Psoas muscle (tissue), 7 donors: ENCODE measurements at regions not wholly inside any gene's neighbourhood (a gene's known extent, or its start where the extent isn't known, plus 50 kb on each side); places are given as distances from the start of the nearest gene placed in this dataset.

Experiments used
- ATAC-seq, 4 donors: fragments of 200-7000 bp; cut with Tn5 transposase; one replicate each; pipeline ENCODE4 v1.9.1; 2020; ENCODE audit warnings: moderate library complexity in 3 of 4, mild to moderate bottlenecking in 2 of 4
- DNase-seq, 2 donors: peaks; one replicate each; pipeline ENCODE4 v3.0.0-alpha.2; 2020
- H3K27ac ChIP-seq: fragments of 200-600 bp; one replicate; pipeline ENCODE4 v1.8.0; 2022
- H3K27me3 ChIP-seq, 3 donors: fragments of 200-600 bp in 1 of 3; one replicate each; pipeline versions ENCODE4 v1.6.1 to v1.8.0; 2013 to 2022; ENCODE audit warnings: low read length in 2 of 3, mild to moderate bottlenecking in 2 of 3, moderate library complexity in 1 of 3; ENCODE audit not compliant: insufficient read depth in 3 of 3
- H3K36me3 ChIP-seq, 2 donors: fragments of 200-600 bp in 1 of 2; one replicate each; pipeline versions ENCODE4 v1.6.1 to v1.8.0; 2013 to 2022; ENCODE audit warnings: low read depth in 1 of 2, mild to moderate bottlenecking in 1 of 2, moderate library complexity in 1 of 2; ENCODE audit not compliant: insufficient read depth in 1 of 2
- H3K4me1 ChIP-seq: fragments of 200-600 bp; one replicate; pipeline ENCODE4 v1.8.0; 2022
- H3K4me3 ChIP-seq: fragments of 200-600 bp; one replicate; pipeline ENCODE4 v1.8.0; 2022; ENCODE audit warnings: mild to moderate bottlenecking
- H3K9me3 ChIP-seq: fragments of 200-600 bp; one replicate; pipeline ENCODE4 v1.8.0; 2022
- WGBS, 3 donors: extraction: QIAGEN DNeasy Blood & Tissue Kit; methylation state at CpG; one replicate each; pipeline versions ENCODE4 v1.1.6 to v1.1.7; 2013; 5-methylcytosine and 5-hydroxymethylcytosine counted together
- intact Hi-C, 2 donors: fragments of 100-400 bp; cut with DNase I; formaldehyde crosslinking; loops; one replicate each; pipeline versions ENCODE4 v1.11.0 to v1.14.2; 2022
- TF ChIP-seq, protein P1 (sequence below): fragments of 200-600 bp; IDR thresholded peaks from one replicate; pipeline ENCODE4 v1.8.0; 2022; ENCODE audit warnings: antibody characterized with exemption
- donor health status: healthy with polysubstance abuse.
- donor health status: DM: no; HTN: no; CAD: no; lungs with moderate emphysema.
- donor health status: Bipolar disorder and iron deficiency.
- donor health status: healthy.
- donor health status: DM: yes; HTN: yes; CAD: no.
- donor health status: DM: no; HTN: no; CAD: no.
- donor health status: DM: yes; HTN: yes; CAD: no.

DNA sequence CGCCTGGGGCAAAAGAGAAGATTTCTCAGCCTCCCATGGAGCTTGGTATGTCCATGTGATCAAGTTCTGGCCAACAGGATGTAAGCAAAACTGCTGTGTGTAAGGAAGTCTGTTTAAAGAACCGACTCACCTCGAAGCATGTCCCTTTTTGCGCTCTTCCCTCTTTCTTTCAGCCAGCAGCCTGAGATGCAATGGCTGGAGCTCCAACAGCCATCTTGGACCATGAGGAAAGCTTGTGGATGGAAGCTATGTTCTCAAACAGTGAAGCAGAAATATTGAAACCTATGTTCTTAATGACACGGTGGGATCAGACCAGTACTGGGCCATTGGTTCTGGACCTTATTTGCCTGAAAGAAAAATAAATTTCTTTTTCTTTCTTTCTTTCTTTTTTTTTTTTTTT lies 82.3 kb upstream of the SLC24A4 start:
- H3K4me1 ChIP-seq = no peaks in the 10 kb centered on the region
- no peaks in the 10 kb centered on the region for H3K36me3 ChIP-seq
- peaks cover 0 to 2% (median 0%) of the 10 kb centered on the region in 3 donors for H3K27me3 ChIP-seq
- no peak overlapping the region for H3K27ac ChIP-seq
- DNase-seq = no peak
- H3K4me3 ChIP-seq = no peak overlapping the region
- ATAC-seq = no peak
- intact Hi-C loops = no loop called here
- TF ChIP-seq, protein P1, sequence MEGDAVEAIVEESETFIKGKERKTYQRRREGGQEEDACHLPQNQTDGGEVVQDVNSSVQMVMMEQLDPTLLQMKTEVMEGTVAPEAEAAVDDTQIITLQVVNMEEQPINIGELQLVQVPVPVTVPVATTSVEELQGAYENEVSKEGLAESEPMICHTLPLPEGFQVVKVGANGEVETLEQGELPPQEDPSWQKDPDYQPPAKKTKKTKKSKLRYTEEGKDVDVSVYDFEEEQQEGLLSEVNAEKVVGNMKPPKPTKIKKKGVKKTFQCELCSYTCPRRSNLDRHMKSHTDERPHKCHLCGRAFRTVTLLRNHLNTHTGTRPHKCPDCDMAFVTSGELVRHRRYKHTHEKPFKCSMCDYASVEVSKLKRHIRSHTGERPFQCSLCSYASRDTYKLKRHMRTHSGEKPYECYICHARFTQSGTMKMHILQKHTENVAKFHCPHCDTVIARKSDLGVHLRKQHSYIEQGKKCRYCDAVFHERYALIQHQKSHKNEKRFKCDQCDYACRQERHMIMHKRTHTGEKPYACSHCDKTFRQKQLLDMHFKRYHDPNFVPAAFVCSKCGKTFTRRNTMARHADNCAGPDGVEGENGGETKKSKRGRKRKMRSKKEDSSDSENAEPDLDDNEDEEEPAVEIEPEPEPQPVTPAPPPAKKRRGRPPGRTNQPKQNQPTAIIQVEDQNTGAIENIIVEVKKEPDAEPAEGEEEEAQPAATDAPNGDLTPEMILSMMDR = no peak
- WGBS, 3 donors = 82 to 90% (median 89%) methylated on average over 5 of the region's 5 CpGs
- peaks cover 6% of the 10 kb centered on the region for H3K9me3 ChIP-seq

- H3K9me3 ChIP-seq = peaks cover 6% of the 10 kb centered on the region
- no peaks in the 10 kb centered on the region for H3K36me3 ChIP-seq
- no peaks in the 10 kb centered on the region for H3K4me1 ChIP-seq
- TF ChIP-seq, protein P1 = no peak
- H3K4me3 ChIP-seq = no peak overlapping the region
- no peak overlapping the region for H3K27ac ChIP-seq
- DNase-seq (no peak), ATAC-seq (no peak)
- H3K27me3 ChIP-seq = no peaks in the 10 kb centered on the region
- 30 to 44% (median 32%) methylated on average over 4 of the region's 4 CpGs for WGBS, 3 donors
- intact Hi-C loops = no loop called here
Observed at GRCh38 chr14:92241966-92242595, 80.9 kb upstream of the SLC24A4 start.

DNA sequence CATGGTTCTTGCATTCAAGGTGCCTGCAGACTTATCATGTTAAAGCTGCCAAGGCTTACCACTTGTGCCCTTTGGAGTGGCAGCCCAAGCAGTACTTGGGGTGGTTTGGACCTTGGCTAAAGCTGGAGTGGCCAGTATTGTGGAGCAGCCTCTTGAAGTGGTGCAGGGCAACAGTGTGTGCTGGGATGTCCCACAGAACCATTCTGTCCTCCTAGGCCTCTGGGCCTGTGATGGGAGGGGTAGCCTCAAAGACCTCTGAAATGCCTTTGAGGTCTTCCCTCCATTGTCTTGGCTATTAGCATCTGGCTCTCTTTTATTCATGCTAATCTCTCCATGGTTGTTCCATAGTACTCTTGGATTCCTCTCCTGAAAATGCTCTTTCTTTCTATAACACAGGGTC lies 78.2 kb upstream of the SLC24A4 start:
- H3K27me3 ChIP-seq = no peaks in the 10 kb centered on the region
- H3K9me3 ChIP-seq = peaks cover 6% of the 10 kb centered on the region
- no peak overlapping the region for H3K27ac ChIP-seq
- H3K36me3 ChIP-seq = no peaks in the 10 kb centered on the region
- no peak for DNase-seq
- H3K4me3 ChIP-seq = no peak overlapping the region
- TF ChIP-seq, protein P1 = no peak
- no peak for ATAC-seq
- intact Hi-C loops = no loop called here
- no peaks in the 10 kb centered on the region for H3K4me1 ChIP-seq

DNA sequence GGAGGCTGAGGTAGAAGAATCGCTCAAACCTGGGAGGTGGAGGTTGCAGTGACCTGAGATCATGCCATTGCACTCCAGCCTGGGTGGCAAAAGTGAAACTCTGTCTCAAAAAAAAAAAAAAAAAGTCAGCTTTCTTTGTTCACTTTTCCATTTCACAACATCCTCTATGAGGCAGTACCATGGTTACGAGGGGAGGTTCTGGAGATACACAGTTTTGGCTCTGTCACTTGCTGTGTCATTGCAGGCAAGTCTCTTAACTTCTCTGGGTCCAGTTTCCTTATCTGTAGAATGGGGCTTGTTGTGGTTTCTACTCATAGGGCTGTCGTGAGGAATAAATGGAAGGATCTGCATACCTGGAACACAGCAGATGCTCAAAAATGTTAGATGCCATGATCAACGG lies 75.6 kb upstream of the SLC24A4 start:
- H3K4me3 ChIP-seq = no peak overlapping the region
- TF ChIP-seq, protein P1 = no peak
- WGBS, 3 donors = 78 to 88% (median 84%) methylated on average over 4 of the region's 4 CpGs
- intact Hi-C loops = no loop called here
- no peaks in the 10 kb centered on the region for H3K36me3 ChIP-seq
- peaks cover 6% of the 10 kb centered on the region for H3K9me3 ChIP-seq
- H3K4me1 ChIP-seq = no peaks in the 10 kb centered on the region
- no peak overlapping the region for H3K27ac ChIP-seq
- H3K27me3 ChIP-seq = peaks cover 0 to 3% (median 0%) of the 10 kb centered on the region in 3 donors
- DNase-seq = no peak
- no peak for ATAC-seq

GRCh38 chr14:92247947-92248346 lies 75.0 kb upstream of the SLC24A4 start:
- H3K36me3 ChIP-seq = no peaks in the 10 kb centered on the region
- TF ChIP-seq, protein P1 = no peak
- H3K4me1 ChIP-seq = no peaks in the 10 kb centered on the region
- H3K4me3 ChIP-seq = no peak overlapping the region
- ATAC-seq (no peak), DNase-seq (no peak)
- H3K9me3 ChIP-seq = peaks cover 6% of the 10 kb centered on the region
- WGBS, 3 donors = 48 to 56% (median 48%) methylated on average over 9 of the region's 9 CpGs
- intact Hi-C loops = no loop called here
- H3K27me3 ChIP-seq = peaks cover 0 to 6% (median 0%) of the 10 kb centered on the region in 3 donors
- H3K27ac ChIP-seq = no peak overlapping the region
